HG03045 (cell line): ENCODE measurements at regions not wholly inside any gene's neighbourhood (a gene's known extent, or its start where the extent isn't known, plus 50 kb on each side); places are given as distances from the start of the nearest gene placed in this dataset.
"Not testable (repeated sequence)": the region's sequence is repeated elsewhere in the genome, so short reads cannot be mapped to it uniquely, and the experiment has no call there.

ENCODE experiments used
- ATAC-seq: cut with Tn5 transposase; IDR thresholded peaks from one replicate; pipeline ENCODE4 v1.9.1; 2021; ENCODE audit warnings: mild to moderate bottlenecking, moderate library complexity; ENCODE audit not compliant: unreplicated experiment

GRCh38 chr17:77606146-77606864 lies 352.2 kb upstream of the TNRC6C start:
- ATAC-seq, result no peak

GRCh38 chr17:77606865-77607210 lies 351.7 kb upstream of the TNRC6C start:
- ATAC-seq, result no peak

GRCh38 chr17:77607606-77608005 lies 350.9 kb upstream of the TNRC6C start:
- ATAC-seq, result no peak

- ATAC-seq, result no peak
These were observed 350.1 kb upstream of the TNRC6C start for GRCh38 chr17:77608431-77608830.

GRCh38 chr17:77609553-77610517 lies 348.7 kb upstream of the TNRC6C start:
- ATAC-seq, result no peak

GRCh38 chr17:77610518-77610893 lies 348.0 kb upstream of the TNRC6C start:
- no peak for ATAC-seq

GRCh38 chr17:77610972-77611521 lies 347.5 kb upstream of the TNRC6C start:
- no peak for ATAC-seq

- no peak for ATAC-seq
These were observed 346.6 kb upstream of the TNRC6C start for GRCh38 chr17:77611791-77612502.

GRCh38 chr17:77613218-77613617 lies 345.3 kb upstream of the TNRC6C start:
- ATAC-seq, result no peak

- ATAC-seq, result no peak
These were observed 344.9 kb upstream of the TNRC6C start for GRCh38 chr17:77613627-77614026.

GRCh38 chr17:77615703-77616253 lies 342.7 kb upstream of the TNRC6C start:
- ATAC-seq, result no peak

- no peak for ATAC-seq
These were observed 342.2 kb upstream of the TNRC6C start for GRCh38 chr17:77616254-77616731.

GRCh38 chr17:77617516-77617915 lies 341.0 kb upstream of the TNRC6C start:
- ATAC-seq, result no peak

GRCh38 chr17:77618173-77618572 lies 340.3 kb upstream of the TNRC6C start:
- ATAC-seq, result no peak

- no peak for ATAC-seq
These were observed 339.8 kb upstream of the TNRC6C start for GRCh38 chr17:77618731-77619130.

- no peak for ATAC-seq
These were observed 339.2 kb upstream of the TNRC6C start for GRCh38 chr17:77619326-77619725.

GRCh38 chr17:77619851-77620250 lies 338.7 kb upstream of the TNRC6C start:
- ATAC-seq, result no peak

GRCh38 chr17:77620282-77620681 lies 338.2 kb upstream of the TNRC6C start:
- ATAC-seq, result no peak

- ATAC-seq, result not testable (repeated sequence)
These were observed 336.4 kb upstream of the TNRC6C start for GRCh38 chr17:77622084-77622483.

- ATAC-seq, result no peak
These were observed 335.9 kb upstream of the TNRC6C start for GRCh38 chr17:77622647-77623046.

- ATAC-seq, result not testable (repeated sequence)
These were observed 335.2 kb upstream of the TNRC6C start for GRCh38 chr17:77623321-77623720.
